Ovary (tissue), 3 donors: ENCODE measurements at regions not wholly inside any gene's neighbourhood (a gene's known extent, or its start where the extent isn't known, plus 50 kb on each side); places are given as distances from the start of the nearest gene placed in this dataset.

Experiments
- EP300 ChIP-seq: sonication (generic); formaldehyde crosslinking; IDR thresholded peaks from one replicate; pipeline ENCODE4 v1.6.1; 2017; ENCODE audit warnings: antibody characterized with exemption
- TF ChIP-seq, protein P1 (sequence below), 3 donors: fragments of 450-650 bp in 2 of 3; fragments of 200-600 bp in 1 of 3; IDR thresholded peaks; one replicate each; pipeline versions ENCODE4 v1.5.1 to v1.8.0; 2016 to 2022; ENCODE audit warnings: antibody characterized with exemption in 3 of 3, mild to moderate bottlenecking in 1 of 3
- donor health status: DM: no; HTN: no; CAD: no.

- TF ChIP-seq, protein P1, sequence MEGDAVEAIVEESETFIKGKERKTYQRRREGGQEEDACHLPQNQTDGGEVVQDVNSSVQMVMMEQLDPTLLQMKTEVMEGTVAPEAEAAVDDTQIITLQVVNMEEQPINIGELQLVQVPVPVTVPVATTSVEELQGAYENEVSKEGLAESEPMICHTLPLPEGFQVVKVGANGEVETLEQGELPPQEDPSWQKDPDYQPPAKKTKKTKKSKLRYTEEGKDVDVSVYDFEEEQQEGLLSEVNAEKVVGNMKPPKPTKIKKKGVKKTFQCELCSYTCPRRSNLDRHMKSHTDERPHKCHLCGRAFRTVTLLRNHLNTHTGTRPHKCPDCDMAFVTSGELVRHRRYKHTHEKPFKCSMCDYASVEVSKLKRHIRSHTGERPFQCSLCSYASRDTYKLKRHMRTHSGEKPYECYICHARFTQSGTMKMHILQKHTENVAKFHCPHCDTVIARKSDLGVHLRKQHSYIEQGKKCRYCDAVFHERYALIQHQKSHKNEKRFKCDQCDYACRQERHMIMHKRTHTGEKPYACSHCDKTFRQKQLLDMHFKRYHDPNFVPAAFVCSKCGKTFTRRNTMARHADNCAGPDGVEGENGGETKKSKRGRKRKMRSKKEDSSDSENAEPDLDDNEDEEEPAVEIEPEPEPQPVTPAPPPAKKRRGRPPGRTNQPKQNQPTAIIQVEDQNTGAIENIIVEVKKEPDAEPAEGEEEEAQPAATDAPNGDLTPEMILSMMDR (IDR thresholded peaks at IDR 0.05), result no peak
- no peak for TF ChIP-seq EP300
Measured at GRCh38 chrX:67384403-67384802, 159.4 kb upstream of the AR start.
